Liver (tissue), 8 donors: ENCODE measurements at regions not wholly inside any gene's neighbourhood (a gene's known extent, or its start where the extent isn't known, plus 50 kb on each side); places are given as distances from the start of the nearest gene placed in this dataset.

ENCODE experiments used
- DNase-seq: peaks from one replicate; pipeline ENCODE4 v3.0.0-alpha.2; 2017; ENCODE audit warnings: low spot score
- H3K27ac ChIP-seq, 2 donors: one replicate each; pipeline ENCODE4 v1.7.0; 2013; ENCODE audit warnings: inconsistent platforms in 2 of 2, low read length in 2 of 2, control low read depth in 1 of 2, low read depth in 1 of 2, mild to moderate bottlenecking in 1 of 2
- H3K27me3 ChIP-seq, 4 donors: one replicate each; pipeline versions ENCODE4 v1.6.1 to v1.7.0; 2013; ENCODE audit warnings: low read length in 3 of 4, inconsistent platforms in 1 of 4, mild to moderate bottlenecking in 1 of 4, moderate library complexity in 1 of 4; ENCODE audit not compliant: control insufficient read depth in 4 of 4, insufficient read depth in 4 of 4
- H3K36me3 ChIP-seq, 4 donors: one replicate each; pipeline versions ENCODE4 v1.6.1 to v1.7.0; 2013; ENCODE audit warnings: low read length in 3 of 4, mild to moderate bottlenecking in 3 of 4, low read depth in 1 of 4, moderate library complexity in 1 of 4; ENCODE audit not compliant: control insufficient read depth in 4 of 4, insufficient read depth in 3 of 4
- H3K4me1 ChIP-seq, 4 donors: one replicate each; pipeline versions ENCODE4 v1.6.1 to v1.7.0; 2013; ENCODE audit warnings: low read length in 3 of 4, mild to moderate bottlenecking in 3 of 4, moderate library complexity in 1 of 4; ENCODE audit not compliant: control insufficient read depth in 4 of 4, insufficient read depth in 4 of 4
- H3K4me3 ChIP-seq, 3 donors: one replicate each; pipeline versions ENCODE4 v1.6.1 to v1.7.0; 2013; ENCODE audit warnings: low read length in 3 of 3, control low read depth in 1 of 3, low read depth in 1 of 3, mild to moderate bottlenecking in 1 of 3
- H3K9ac ChIP-seq, 2 donors: one replicate each; pipeline ENCODE4 v1.7.0; 2013; ENCODE audit warnings: low read length in 2 of 2, mild to moderate bottlenecking in 2 of 2, moderate library complexity in 2 of 2, control low read depth in 1 of 2, low read depth in 1 of 2
- H3K9me3 ChIP-seq, 4 donors: one replicate each; pipeline versions ENCODE4 v1.6.1 to v1.7.0; 2013; ENCODE audit warnings: low read length in 3 of 4; ENCODE audit not compliant: control insufficient read depth in 4 of 4
- EGR1 ChIP-seq, 2 donors: IDR thresholded peaks; 2 replicates each; pipeline ENCODE4 v1.6.1; 2016 to 2018; ENCODE audit warnings: antibody characterized with exemption in 2 of 2, low read depth in 2 of 2
- FOXA1 ChIP-seq: IDR thresholded peaks from 2 replicates; pipeline ENCODE4 v1.6.1; 2016; ENCODE audit warnings: antibody characterized with exemption
- FOXA2 ChIP-seq: IDR thresholded peaks from 2 replicates; pipeline ENCODE4 v1.6.1; 2016; ENCODE audit warnings: antibody characterized with exemption
- HNF4G ChIP-seq: IDR thresholded peaks from 2 replicates; pipeline ENCODE4 v1.6.1; 2016; ENCODE audit warnings: antibody characterized with exemption
- JUND ChIP-seq, 2 donors: IDR thresholded peaks; 2 replicates each; pipeline ENCODE4 v1.6.1; 2016; ENCODE audit warnings: antibody characterized with exemption in 2 of 2
- NR2F2 ChIP-seq: IDR thresholded peaks from 2 replicates; pipeline ENCODE4 v1.6.1; 2016; ENCODE audit warnings: antibody characterized with exemption
- RAD21 ChIP-seq, 2 donors: IDR thresholded peaks; 2 replicates each; pipeline ENCODE4 v1.6.1; 2016; ENCODE audit warnings: antibody characterized with exemption in 2 of 2, mild to moderate bottlenecking in 2 of 2
- SP1 ChIP-seq: IDR thresholded peaks from 2 replicates; pipeline ENCODE4 v1.6.1; 2018; ENCODE audit warnings: antibody characterized with exemption, mild to moderate bottlenecking
- TAF1 ChIP-seq: conservative IDR thresholded peaks from 2 replicates; pipeline ENCODE4 v1.6.1; 2016; ENCODE audit warnings: antibody characterized with exemption, mild to moderate bottlenecking
- YY1 ChIP-seq: IDR thresholded peaks from 2 replicates; pipeline ENCODE4 v1.6.1; 2016; ENCODE audit warnings: antibody characterized with exemption, mild to moderate bottlenecking
- WGBS: extraction: QIAGEN DNeasy Blood & Tissue Kit; methylation state at CpG from one replicate; pipeline ENCODE4 v1.1.7; 2013; 5-methylcytosine and 5-hydroxymethylcytosine counted together
- TF ChIP-seq, protein P1 (sequence below): IDR thresholded peaks from 2 replicates; pipeline ENCODE4 v1.6.1; 2016; ENCODE audit warnings: antibody characterized with exemption
- TF ChIP-seq, protein P2 (sequence below): fragments of 150-350 bp; IDR thresholded peaks from 2 replicates; pipeline ENCODE4 v1.5.1; 2017; ENCODE audit warnings: improper control_type of control experiment, low read depth, low read length; ENCODE audit not compliant: missing input control
- TF ChIP-seq, protein P3 (sequence below): IDR thresholded peaks from 2 replicates; pipeline ENCODE4 v1.6.1; 2016; ENCODE audit warnings: antibody characterized with exemption
- donor health status: healthy.
- donor health status: healthy.
- donor health status: healthy.
- donor health status: healthy.
- donor health status: healthy.

DNA sequence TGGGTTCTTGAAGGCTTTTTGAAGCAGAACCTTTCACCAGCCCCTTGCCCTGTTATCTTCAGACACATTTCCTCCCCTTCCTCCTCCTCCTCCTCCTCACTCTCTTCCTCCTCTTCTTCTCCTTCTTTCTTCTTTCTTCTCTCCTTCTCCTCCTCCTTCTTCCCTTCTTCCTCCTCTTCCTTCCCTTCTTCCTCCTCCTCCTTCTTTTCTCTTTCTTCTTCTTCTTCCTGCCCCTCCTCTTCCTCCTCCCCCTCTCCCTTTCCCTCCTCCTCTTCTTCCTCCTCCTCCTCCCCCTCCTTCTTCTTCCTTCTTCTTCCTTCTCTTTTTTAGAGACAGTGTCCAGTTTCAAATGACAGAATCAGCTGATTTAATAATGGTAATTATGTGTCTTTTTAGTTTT is 226.0 kb downstream of the DKK2 start:
- Histone ChIP-seq H3K27me3 (no peaks in the 10 kb centered on the region), H3K4me1 (no peaks in the 10 kb centered on the region)

DNA sequence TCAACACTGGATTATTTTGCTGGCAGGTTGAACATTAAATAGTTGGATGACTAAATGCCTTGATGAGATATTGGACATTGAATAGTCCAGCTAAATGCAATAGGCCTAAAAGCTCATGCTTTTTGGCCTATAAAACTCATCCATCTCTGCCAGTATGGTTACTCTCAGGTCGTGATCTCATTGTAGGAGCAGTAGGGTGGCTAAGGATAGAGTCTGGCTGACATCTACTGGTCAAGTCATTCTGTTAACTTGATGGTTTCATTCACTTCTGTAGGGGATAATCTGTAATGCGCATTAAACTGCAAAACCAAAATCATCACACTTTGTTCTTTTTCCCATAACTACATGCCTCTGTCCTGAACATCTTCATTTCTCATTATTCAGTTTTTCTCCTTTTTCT is 227.0 kb downstream of the DKK2 start:
- Histone ChIP-seq H3K4me3 (no peak overlapping the region), H3K36me3 (no peaks in the 10 kb centered on the region), H3K4me1 (no peaks in the 10 kb centered on the region), H3K27me3 (no peaks in the 10 kb centered on the region), H3K9ac (no peak overlapping the region), H3K27ac (no peak overlapping the region), H3K9me3 (no peaks in the 10 kb centered on the region)
- TF ChIP-seq, protein P1, sequence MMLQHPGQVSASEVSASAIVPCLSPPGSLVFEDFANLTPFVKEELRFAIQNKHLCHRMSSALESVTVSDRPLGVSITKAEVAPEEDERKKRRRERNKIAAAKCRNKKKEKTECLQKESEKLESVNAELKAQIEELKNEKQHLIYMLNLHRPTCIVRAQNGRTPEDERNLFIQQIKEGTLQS: no peak
- peak; percentile 25 to 34 for TF ChIP-seq RAD21 (IDR thresholded peaks at IDR 0.05)
- DNase-seq: no peak
- 38% methylated on average over 2 of the region's 2 CpGs for WGBS

More for the DNA sequence above, 226.0 kb downstream of the DKK2 start:
- H3K9ac ChIP-seq: no peak overlapping the region
- no peak for TF ChIP-seq TAF1
- no peaks in the 10 kb centered on the region for H3K9me3 ChIP-seq
- H3K36me3 ChIP-seq: no peaks in the 10 kb centered on the region
- no peak for DNase-seq
- no peak overlapping the region for H3K4me3 ChIP-seq
- H3K27ac ChIP-seq: no peak overlapping the region

DNA sequence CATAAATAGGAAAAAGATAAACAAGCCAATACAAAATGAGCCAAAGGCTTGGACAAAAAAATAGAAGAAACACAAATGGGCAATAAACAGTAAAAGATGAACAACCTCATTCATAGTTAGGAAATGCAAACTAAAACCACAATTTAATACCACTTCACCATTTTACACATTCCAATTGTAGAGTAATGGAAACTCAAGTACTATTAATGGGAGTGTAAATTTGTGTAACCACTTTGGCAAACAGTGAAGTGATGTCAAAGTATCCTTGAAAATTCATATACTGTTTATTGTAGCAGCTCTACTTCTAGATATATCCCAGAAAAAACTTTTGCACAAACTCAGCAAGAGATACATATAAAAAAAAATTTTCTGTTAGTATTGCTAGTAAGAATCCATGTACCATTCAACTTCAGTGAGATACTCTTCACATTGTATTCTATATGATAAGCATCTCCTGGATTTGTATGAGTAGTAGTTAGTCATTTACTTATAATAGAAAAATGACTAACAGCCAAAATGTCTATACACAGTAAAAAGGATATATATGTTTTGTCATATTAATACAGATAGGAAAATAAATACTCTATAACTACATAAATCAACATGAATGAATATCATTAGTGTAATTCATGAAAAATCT is 229.8 kb downstream of the DKK2 start:
- Histone ChIP-seq H3K27me3 (no peaks in the 10 kb centered on the region), H3K27ac (no peak overlapping the region), H3K36me3 (no peaks in the 10 kb centered on the region), H3K4me1 (no peaks in the 10 kb centered on the region), H3K9ac (no peak overlapping the region), H3K9me3 (no peaks in the 10 kb centered on the region), H3K4me3 (no peak overlapping the region)
- no peak for DNase-seq
- TF ChIP-seq, protein P2, sequence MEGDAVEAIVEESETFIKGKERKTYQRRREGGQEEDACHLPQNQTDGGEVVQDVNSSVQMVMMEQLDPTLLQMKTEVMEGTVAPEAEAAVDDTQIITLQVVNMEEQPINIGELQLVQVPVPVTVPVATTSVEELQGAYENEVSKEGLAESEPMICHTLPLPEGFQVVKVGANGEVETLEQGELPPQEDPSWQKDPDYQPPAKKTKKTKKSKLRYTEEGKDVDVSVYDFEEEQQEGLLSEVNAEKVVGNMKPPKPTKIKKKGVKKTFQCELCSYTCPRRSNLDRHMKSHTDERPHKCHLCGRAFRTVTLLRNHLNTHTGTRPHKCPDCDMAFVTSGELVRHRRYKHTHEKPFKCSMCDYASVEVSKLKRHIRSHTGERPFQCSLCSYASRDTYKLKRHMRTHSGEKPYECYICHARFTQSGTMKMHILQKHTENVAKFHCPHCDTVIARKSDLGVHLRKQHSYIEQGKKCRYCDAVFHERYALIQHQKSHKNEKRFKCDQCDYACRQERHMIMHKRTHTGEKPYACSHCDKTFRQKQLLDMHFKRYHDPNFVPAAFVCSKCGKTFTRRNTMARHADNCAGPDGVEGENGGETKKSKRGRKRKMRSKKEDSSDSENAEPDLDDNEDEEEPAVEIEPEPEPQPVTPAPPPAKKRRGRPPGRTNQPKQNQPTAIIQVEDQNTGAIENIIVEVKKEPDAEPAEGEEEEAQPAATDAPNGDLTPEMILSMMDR: no peak
- TF ChIP-seq YY1 (no peak), SP1 (no peak), RAD21 (IDR thresholded peaks at IDR 0.05) (no peak), FOXA2 (no peak), JUND (IDR thresholded peaks at IDR 0.05) (no peak), NR2F2 (no peak), FOXA1 (no peak), EGR1 (IDR thresholded peaks at IDR 0.05; ENCODE audit: low read depth in 2 of 2) (no peak), HNF4G (no peak)
- TF ChIP-seq, protein P3, sequence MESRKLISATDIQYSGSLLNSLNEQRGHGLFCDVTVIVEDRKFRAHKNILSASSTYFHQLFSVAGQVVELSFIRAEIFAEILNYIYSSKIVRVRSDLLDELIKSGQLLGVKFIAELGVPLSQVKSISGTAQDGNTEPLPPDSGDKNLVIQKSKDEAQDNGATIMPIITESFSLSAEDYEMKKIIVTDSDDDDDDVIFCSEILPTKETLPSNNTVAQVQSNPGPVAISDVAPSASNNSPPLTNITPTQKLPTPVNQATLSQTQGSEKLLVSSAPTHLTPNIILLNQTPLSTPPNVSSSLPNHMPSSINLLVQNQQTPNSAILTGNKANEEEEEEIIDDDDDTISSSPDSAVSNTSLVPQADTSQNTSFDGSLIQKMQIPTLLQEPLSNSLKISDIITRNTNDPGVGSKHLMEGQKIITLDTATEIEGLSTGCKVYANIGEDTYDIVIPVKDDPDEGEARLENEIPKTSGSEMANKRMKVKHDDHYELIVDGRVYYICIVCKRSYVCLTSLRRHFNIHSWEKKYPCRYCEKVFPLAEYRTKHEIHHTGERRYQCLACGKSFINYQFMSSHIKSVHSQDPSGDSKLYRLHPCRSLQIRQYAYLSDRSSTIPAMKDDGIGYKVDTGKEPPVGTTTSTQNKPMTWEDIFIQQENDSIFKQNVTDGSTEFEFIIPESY: no peak
